GM23338 (cell line): ENCODE measurements at regions not wholly inside any gene's neighbourhood (a gene's known extent, or its start where the extent isn't known, plus 50 kb on each side); places are given as distances from the start of the nearest gene placed in this dataset.

Experiments used
- ATAC-seq: fragments of 200-7000 bp; cut with Tn5 transposase; 3 replicates; pipeline ENCODE4 v1.9.1; 2020
- DNase-seq: peaks from one replicate; pipeline ENCODE4 v3.0.0-alpha.2; 2015; ENCODE audit warnings: low spot score
- H2AFZ ChIP-seq: fragments of 200-600 bp; sonication (generic); 2 replicates; pipeline ENCODE4 v1.8.0; 2016; ENCODE audit warnings: antibody characterized with exemption, mild to moderate bottlenecking, moderate library complexity
- H3F3A ChIP-seq: fragments of 200-600 bp; sonication (generic); replicated peaks from 2 replicates; pipeline ENCODE4 v1.8.0; 2017; ENCODE audit warnings: antibody characterized with exemption, mixed run types, low read depth
- H3K27ac ChIP-seq: fragments of 200-600 bp; sonication (generic); 2 replicates; pipeline ENCODE4 v1.6.1; 2016; ENCODE audit warnings: low read depth
- H3K27me3 ChIP-seq: fragments of 200-600 bp; sonication (generic); 2 replicates; pipeline ENCODE4 v1.8.0; 2016; ENCODE audit warnings: mild to moderate bottlenecking, mixed run types, moderate library complexity; ENCODE audit not compliant: insufficient read depth
- H3K36me3 ChIP-seq: fragments of 200-600 bp; sonication (generic); 2 replicates; pipeline ENCODE4 v1.8.0; 2016; ENCODE audit warnings: mild to moderate bottlenecking; ENCODE audit not compliant: insufficient read depth
- H3K4me1 ChIP-seq: fragments of 200-600 bp; sonication (generic); 2 replicates; pipeline ENCODE4 v1.8.0; 2016; ENCODE audit warnings: mild to moderate bottlenecking, moderate library complexity; ENCODE audit not compliant: insufficient read depth
- H3K4me2 ChIP-seq: fragments of 200-600 bp; sonication (generic); 2 replicates; pipeline ENCODE4 v1.7.1; 2017; ENCODE audit warnings: mixed run types
- H3K4me3 ChIP-seq: fragments of 200-600 bp; sonication (generic); 2 replicates; pipeline ENCODE4 v1.6.1; 2016; ENCODE audit warnings: mixed run types
- H3K79me2 ChIP-seq: fragments of 200-600 bp; sonication (generic); replicated peaks from 2 replicates; pipeline ENCODE4 v1.8.0; 2017; ENCODE audit warnings: mild to moderate bottlenecking; ENCODE audit not compliant: insufficient read depth
- H3K9me2 ChIP-seq: fragments of 200-600 bp; sonication (generic); 2 replicates; pipeline ENCODE4 v1.8.0; 2017; ENCODE audit not compliant: insufficient read depth
- H4K20me1 ChIP-seq: fragments of 200-600 bp; sonication (generic); replicated peaks from 2 replicates; pipeline ENCODE4 v1.8.0; 2017; ENCODE audit warnings: mild to moderate bottlenecking; ENCODE audit not compliant: insufficient read depth
- H3K27ac Mint-ChIP-seq: 2 replicates; pipeline ENCODE4 v1.8.0; 2020; ENCODE audit warnings: inconsistent platforms, mild to moderate bottlenecking, moderate library complexity, mixed read lengths
- H3K27me3 Mint-ChIP-seq: 3 replicates; pipeline ENCODE4 v1.8.0; 2022; ENCODE audit warnings: low read depth, mild to moderate bottlenecking, moderate library complexity, mixed read lengths, inconsistent platforms; ENCODE audit not compliant: insufficient read depth, poor library complexity
- H3K36me3 Mint-ChIP-seq: 3 replicates; pipeline ENCODE4 v1.8.0; 2021; ENCODE audit warnings: low read depth, mild to moderate bottlenecking, inconsistent platforms, moderate library complexity, mixed read lengths
- H3K4me1 Mint-ChIP-seq: 3 replicates; pipeline ENCODE4 v1.8.0; 2020; ENCODE audit warnings: mild to moderate bottlenecking, inconsistent platforms, mixed read lengths
- H3K4me3 Mint-ChIP-seq: 3 replicates; pipeline ENCODE4 v1.8.0; 2021; ENCODE audit warnings: moderate library complexity, mild to moderate bottlenecking, inconsistent platforms, mixed read lengths
- H3K9me3 Mint-ChIP-seq: 3 replicates; pipeline ENCODE4 v1.8.0; 2020; ENCODE audit warnings: moderate library complexity, mild to moderate bottlenecking, inconsistent platforms, mixed read lengths
- JUNB ChIP-seq: IDR thresholded peaks from one replicate; pipeline ENCODE4 v1.6.1; 2016; ENCODE audit warnings: antibody characterized with exemption; ENCODE audit not compliant: unreplicated experiment
- NANOG ChIP-seq: IDR thresholded peaks from 2 replicates; pipeline ENCODE4 v1.6.1; 2016; ENCODE audit warnings: antibody characterized with exemption, borderline replicate concordance
- STAT1 ChIP-seq: IDR thresholded peaks from one replicate; pipeline ENCODE4 v1.6.1; 2016; ENCODE audit warnings: antibody characterized with exemption; ENCODE audit not compliant: unreplicated experiment
- ZNF331 ChIP-seq: fragments of 250-450 bp; sonication (Bioruptor Pico); IDR thresholded peaks from 2 replicates; pipeline ENCODE4 v1.5.0; 2020; ENCODE audit warnings: low read depth, mild to moderate bottlenecking, moderate library complexity
- ZNF462 ChIP-seq: fragments of 250-450 bp; sonication (Bioruptor Pico); IDR thresholded peaks from 2 replicates; pipeline ENCODE4 v1.5.0; 2020; ENCODE audit warnings: mild to moderate bottlenecking, moderate library complexity
- TF ChIP-seq, protein P1 (sequence below): IDR thresholded peaks from one replicate; pipeline ENCODE4 v1.6.1; 2018; ENCODE audit warnings: antibody characterized with exemption; ENCODE audit not compliant: unreplicated experiment

GRCh38 chr11:37963440-37963839, 1365.4 kb upstream of the RAG2 start:
- ATAC-seq: peak; percentile 98
- no peak overlapping the region for H3K27ac ChIP-seq
- TF ChIP-seq JUNB (no peak), ZNF331 (no peak), ZNF462 (CRISPR knock-in tag) (peak; percentile 52; the same call in 1 of the 2 replicates), STAT1 (no peak), NANOG (no peak)
- TF ChIP-seq, protein P1, sequence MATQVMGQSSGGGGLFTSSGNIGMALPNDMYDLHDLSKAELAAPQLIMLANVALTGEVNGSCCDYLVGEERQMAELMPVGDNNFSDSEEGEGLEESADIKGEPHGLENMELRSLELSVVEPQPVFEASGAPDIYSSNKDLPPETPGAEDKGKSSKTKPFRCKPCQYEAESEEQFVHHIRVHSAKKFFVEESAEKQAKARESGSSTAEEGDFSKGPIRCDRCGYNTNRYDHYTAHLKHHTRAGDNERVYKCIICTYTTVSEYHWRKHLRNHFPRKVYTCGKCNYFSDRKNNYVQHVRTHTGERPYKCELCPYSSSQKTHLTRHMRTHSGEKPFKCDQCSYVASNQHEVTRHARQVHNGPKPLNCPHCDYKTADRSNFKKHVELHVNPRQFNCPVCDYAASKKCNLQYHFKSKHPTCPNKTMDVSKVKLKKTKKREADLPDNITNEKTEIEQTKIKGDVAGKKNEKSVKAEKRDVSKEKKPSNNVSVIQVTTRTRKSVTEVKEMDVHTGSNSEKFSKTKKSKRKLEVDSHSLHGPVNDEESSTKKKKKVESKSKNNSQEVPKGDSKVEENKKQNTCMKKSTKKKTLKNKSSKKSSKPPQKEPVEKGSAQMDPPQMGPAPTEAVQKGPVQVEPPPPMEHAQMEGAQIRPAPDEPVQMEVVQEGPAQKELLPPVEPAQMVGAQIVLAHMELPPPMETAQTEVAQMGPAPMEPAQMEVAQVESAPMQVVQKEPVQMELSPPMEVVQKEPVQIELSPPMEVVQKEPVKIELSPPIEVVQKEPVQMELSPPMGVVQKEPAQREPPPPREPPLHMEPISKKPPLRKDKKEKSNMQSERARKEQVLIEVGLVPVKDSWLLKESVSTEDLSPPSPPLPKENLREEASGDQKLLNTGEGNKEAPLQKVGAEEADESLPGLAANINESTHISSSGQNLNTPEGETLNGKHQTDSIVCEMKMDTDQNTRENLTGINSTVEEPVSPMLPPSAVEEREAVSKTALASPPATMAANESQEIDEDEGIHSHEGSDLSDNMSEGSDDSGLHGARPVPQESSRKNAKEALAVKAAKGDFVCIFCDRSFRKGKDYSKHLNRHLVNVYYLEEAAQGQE: no peak
- H3K4me3 ChIP-seq: no peak overlapping the region
- Mint-ChIP-seq H3K36me3 (peaks cover 25% of the 10 kb centered on the region), H3K4me3 (no peak overlapping the region), H3K4me1 (peaks cover 17% of the 10 kb centered on the region), H3K9me3 (peaks cover 21% of the 10 kb centered on the region), H3K27me3 (peaks cover 4% of the 10 kb centered on the region), H3K27ac (peak overlapping the region; percentile 50; the same call in 1 of the 2 replicates)
- H4K20me1 ChIP-seq: no peaks in the 10 kb centered on the region
- H3K27me3 ChIP-seq: no peaks in the 10 kb centered on the region
- no peaks in the 10 kb centered on the region for H3K9me2 ChIP-seq
- H3K4me2 ChIP-seq: no peak overlapping the region
- H3K4me1 ChIP-seq: no peaks in the 10 kb centered on the region
- H3K79me2 ChIP-seq: no peaks in the 10 kb centered on the region
- no peaks in the 10 kb centered on the region for H3K36me3 ChIP-seq
- no peak overlapping the region for H2AFZ ChIP-seq
- DNase-seq: peak; percentile 41
- no peaks in the 10 kb centered on the region for H3F3A ChIP-seq
